CD14-positive monocyte (primary cell): ENCODE measurements at regions not wholly inside any gene's neighbourhood (a gene's known extent, or its start where the extent isn't known, plus 50 kb on each side); places are given as distances from the start of the nearest gene placed in this dataset.

Experiments
- DNase-seq, 3 donors: peaks; one replicate each; pipeline ENCODE4 v3.0.0-alpha.2; 2011 to 2022
- H2AFZ ChIP-seq: 2 replicates; pipeline ENCODE4 v1.6.0; 2012; ENCODE audit warnings: mild to moderate bottlenecking, low read depth, low read length, inconsistent platforms; ENCODE audit not compliant: insufficient read depth, poor library complexity, severe bottlenecking
- H3K27ac ChIP-seq, 2 donors: 1 replicate in 1 of 2; 2 replicates in 1 of 2; pipeline ENCODE4 v1.5.1; 2012 to 2013; ENCODE audit warnings: low read length in 2 of 2, control low read depth in 1 of 2, inconsistent platforms in 1 of 2, low read depth in 1 of 2, mild to moderate bottlenecking in 1 of 2
- H3K27me3 ChIP-seq, 2 donors: one replicate each; pipeline versions ENCODE4 v1.6.0 to v1.6.1; 2011 to 2013; ENCODE audit warnings: low read length in 2 of 2; ENCODE audit not compliant: control insufficient read depth in 2 of 2, insufficient read depth in 2 of 2
- H3K36me3 ChIP-seq, 2 donors: replicated peaks in 1 of 2; 1 replicate in 1 of 2; 2 replicates in 1 of 2; pipeline versions ENCODE4 v1.5.1 to v1.6.1; 2012 to 2013; ENCODE audit warnings: low read length in 2 of 2, control low read depth in 1 of 2, inconsistent platforms in 1 of 2, mild to moderate bottlenecking in 1 of 2; ENCODE audit not compliant: insufficient read depth in 2 of 2, control insufficient read depth in 1 of 2
- H3K4me1 ChIP-seq, 2 donors: 1 replicate in 1 of 2; 2 replicates in 1 of 2; pipeline versions ENCODE4 v1.5.1 to v1.6.1; 2012 to 2013; ENCODE audit warnings: low read length in 2 of 2, control low read depth in 1 of 2, inconsistent platforms in 1 of 2, mild to moderate bottlenecking in 1 of 2, moderate library complexity in 1 of 2; ENCODE audit not compliant: insufficient read depth in 2 of 2, control insufficient read depth in 1 of 2
- H3K4me2 ChIP-seq: replicated peaks from 2 replicates; pipeline ENCODE3; 2012; ENCODE audit warnings: low read length, moderate library complexity, mild to moderate bottlenecking; ENCODE audit not compliant: poor library complexity, severe bottlenecking; ENCODE audit errors: extremely low read depth
- H3K4me3 ChIP-seq, 3 experiments: fragments of 200-600 bp in 1 of 3; sonication (generic) in 1 of 3; replicated peaks in 1 of 3; 1 replicate in 2 of 3; 2 replicates in 1 of 3; pipeline ENCODE4 v1.5.1; 2011 to 2013; ENCODE audit warnings: low read length in 3 of 3, mild to moderate bottlenecking in 3 of 3, control low read depth in 2 of 3, low read depth in 2 of 3, inconsistent platforms in 1 of 3, moderate library complexity in 1 of 3
- H3K79me2 ChIP-seq: 2 replicates; pipeline ENCODE4 v1.6.0; 2012; ENCODE audit warnings: mild to moderate bottlenecking, control low read depth, inconsistent platforms, low read length, moderate library complexity; ENCODE audit not compliant: insufficient read depth
- H3K9ac ChIP-seq: 2 replicates; pipeline ENCODE4 v1.6.0; 2017; ENCODE audit warnings: low read length, mild to moderate bottlenecking; ENCODE audit not compliant: insufficient read depth, poor library complexity, severe bottlenecking
- H3K9me3 ChIP-seq, 2 donors: replicated peaks in 1 of 2; 1 replicate in 1 of 2; 2 replicates in 1 of 2; pipeline versions ENCODE4 v1.5.1 to v1.6.1; 2012 to 2013; ENCODE audit warnings: low read length in 2 of 2, control low read depth in 1 of 2; ENCODE audit not compliant: control insufficient read depth in 1 of 2, insufficient read depth in 1 of 2
- H4K20me1 ChIP-seq: 2 replicates; pipeline ENCODE4 v1.6.0; 2012; ENCODE audit warnings: mild to moderate bottlenecking, low read length, control low read depth, moderate library complexity; ENCODE audit not compliant: insufficient read depth
- H3K27ac Mint-ChIP-seq, 7 donors: one replicate each; pipeline ENCODE4 v1.8.0; 2020; ENCODE audit warnings: mild to moderate bottlenecking in 7 of 7, mixed read lengths in 7 of 7, moderate library complexity in 6 of 7, inconsistent platforms in 2 of 7
- H3K27me3 Mint-ChIP-seq, 3 donors: one replicate each; pipeline ENCODE4 v1.8.0; 2021 to 2022; ENCODE audit warnings: low read depth in 3 of 3, mild to moderate bottlenecking in 3 of 3, mixed read lengths in 3 of 3, moderate library complexity in 3 of 3, inconsistent platforms in 1 of 3
- H3K36me3 Mint-ChIP-seq, 2 donors: one replicate each; pipeline ENCODE4 v1.8.0; 2020; ENCODE audit warnings: mixed read lengths in 2 of 2, inconsistent platforms in 1 of 2, mild to moderate bottlenecking in 1 of 2
- H3K4me1 Mint-ChIP-seq: one replicate; pipeline ENCODE4 v1.8.0; 2020; ENCODE audit warnings: mild to moderate bottlenecking, mixed read lengths
- H3K4me3 Mint-ChIP-seq, 2 donors: one replicate each; pipeline ENCODE4 v1.8.0; 2020; ENCODE audit warnings: mild to moderate bottlenecking in 2 of 2, mixed read lengths in 2 of 2, moderate library complexity in 1 of 2
- H3K9me3 Mint-ChIP-seq, 7 donors: one replicate each; pipeline ENCODE4 v1.8.0; 2020 to 2022; ENCODE audit warnings: mixed read lengths in 7 of 7, mild to moderate bottlenecking in 6 of 7, moderate library complexity in 6 of 7, inconsistent platforms in 2 of 7
- WGBS: methylation state at CpG from one replicate; pipeline ENCODE4 v1.1.5; 2013; ENCODE audit warnings: missing lambda C conversion rate; ENCODE audit not compliant: insufficient coverage; 5-methylcytosine and 5-hydroxymethylcytosine counted together
- intact Hi-C, 2 donors: fragments of 100-400 bp; cut with micrococcal nuclease; formaldehyde crosslinking; loops; one replicate each; pipeline versions ENCODE4 v1.15.0 to v1.15.1; 2023
- TF ChIP-seq, protein P1 (sequence below): fragments of 200-600 bp; IDR thresholded peaks from one replicate; pipeline ENCODE4 v1.8.0; 2022; ENCODE audit warnings: antibody characterized with exemption, mild to moderate bottlenecking

DNA sequence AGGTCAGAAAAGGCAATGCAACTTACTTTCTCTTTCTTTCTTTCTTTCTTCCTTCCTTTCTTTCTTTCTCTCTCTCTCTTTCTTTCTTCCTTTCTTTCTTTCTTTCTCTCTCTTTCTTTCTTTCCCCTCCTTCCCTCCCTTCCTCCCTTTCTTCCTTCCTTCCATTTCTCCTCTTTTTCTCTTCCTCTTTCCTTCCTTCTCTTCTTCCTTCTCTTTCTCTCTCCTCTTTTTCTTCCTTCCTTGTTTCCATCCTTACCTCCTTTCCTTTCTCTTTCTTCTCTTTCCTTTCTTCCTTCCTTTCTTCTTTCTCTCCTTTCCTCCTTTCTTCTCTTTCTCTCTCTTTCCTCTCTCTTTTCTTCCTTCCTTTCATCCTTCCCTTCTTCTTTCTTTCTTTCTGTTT, 819.8 kb upstream of the SOX9 start:
- Mint-ChIP-seq H3K4me1 (no peaks in the 10 kb centered on the region), H3K4me3 (no peak overlapping the region), H3K9me3 (peaks cover 12 to 26% (median 19%) of the 10 kb centered on the region in 7 donors), H3K27me3 (peaks cover 0 to 2% (median 1%) of the 10 kb centered on the region in 3 donors), H3K27ac (peak overlapping the region in 1 of 7 donors; percentile 15), H3K36me3 (no peaks in the 10 kb centered on the region)
- Histone ChIP-seq H3K4me3 (no peak overlapping the region), H4K20me1 (no peaks in the 10 kb centered on the region), H3K9ac (no peak overlapping the region), H3K4me1 (no peaks in the 10 kb centered on the region), H3K36me3 (no peaks in the 10 kb centered on the region), H3K27me3 (no peaks in the 10 kb centered on the region), H3K27ac (no peak overlapping the region), H3K4me2 (no peak overlapping the region), H3K79me2 (no peaks in the 10 kb centered on the region), H2AFZ (no peak overlapping the region), H3K9me3 (peaks cover 11 to 13% of the 10 kb centered on the region in 2 donors)
- no peak for DNase-seq
- intact Hi-C loops: no loop called here
- TF ChIP-seq, protein P1, sequence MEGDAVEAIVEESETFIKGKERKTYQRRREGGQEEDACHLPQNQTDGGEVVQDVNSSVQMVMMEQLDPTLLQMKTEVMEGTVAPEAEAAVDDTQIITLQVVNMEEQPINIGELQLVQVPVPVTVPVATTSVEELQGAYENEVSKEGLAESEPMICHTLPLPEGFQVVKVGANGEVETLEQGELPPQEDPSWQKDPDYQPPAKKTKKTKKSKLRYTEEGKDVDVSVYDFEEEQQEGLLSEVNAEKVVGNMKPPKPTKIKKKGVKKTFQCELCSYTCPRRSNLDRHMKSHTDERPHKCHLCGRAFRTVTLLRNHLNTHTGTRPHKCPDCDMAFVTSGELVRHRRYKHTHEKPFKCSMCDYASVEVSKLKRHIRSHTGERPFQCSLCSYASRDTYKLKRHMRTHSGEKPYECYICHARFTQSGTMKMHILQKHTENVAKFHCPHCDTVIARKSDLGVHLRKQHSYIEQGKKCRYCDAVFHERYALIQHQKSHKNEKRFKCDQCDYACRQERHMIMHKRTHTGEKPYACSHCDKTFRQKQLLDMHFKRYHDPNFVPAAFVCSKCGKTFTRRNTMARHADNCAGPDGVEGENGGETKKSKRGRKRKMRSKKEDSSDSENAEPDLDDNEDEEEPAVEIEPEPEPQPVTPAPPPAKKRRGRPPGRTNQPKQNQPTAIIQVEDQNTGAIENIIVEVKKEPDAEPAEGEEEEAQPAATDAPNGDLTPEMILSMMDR: no peak

DNA sequence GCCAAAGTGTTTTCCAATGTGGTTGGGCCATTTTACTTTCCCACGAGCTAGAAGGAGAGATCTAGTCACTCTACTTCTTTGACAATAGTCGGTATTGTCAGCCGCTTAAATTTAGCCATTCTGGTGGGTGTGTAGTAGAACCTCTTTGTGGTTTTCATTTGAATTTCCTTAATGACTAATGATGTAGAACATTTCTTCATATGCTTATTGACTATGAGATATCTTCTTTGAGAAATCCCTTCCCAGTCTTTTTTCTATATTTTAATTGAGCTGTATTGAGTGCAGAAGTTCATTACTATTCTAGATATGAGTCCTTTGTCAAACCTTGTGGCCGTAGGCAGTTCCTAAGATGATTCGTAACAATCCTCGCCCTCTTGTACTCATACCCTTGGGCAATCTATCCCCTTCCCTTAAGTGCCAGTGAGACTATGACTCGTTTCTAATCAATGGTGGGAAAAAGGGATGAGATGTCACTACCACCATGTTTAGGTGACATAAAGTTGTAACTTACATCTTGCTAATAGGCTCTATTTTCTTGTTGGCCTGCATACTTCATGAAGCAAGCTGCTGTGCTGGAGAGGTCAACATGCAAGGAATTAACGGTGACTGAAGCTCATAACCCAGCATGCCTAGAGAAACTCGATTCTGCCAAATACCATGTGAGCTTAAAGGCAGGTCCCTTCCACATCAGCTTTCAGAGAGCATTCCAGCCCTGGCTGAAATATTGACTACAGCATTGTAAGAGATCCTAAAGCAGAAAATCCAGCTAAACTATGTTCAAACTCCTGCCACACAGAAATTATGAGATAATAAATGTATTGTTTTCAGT, 817.9 kb upstream of the SOX9 start:
- no peak for DNase-seq
- no peaks in the 10 kb centered on the region for H3K36me3 Mint-ChIP-seq
- H3K4me2 ChIP-seq: no peak overlapping the region
- H3K9ac ChIP-seq: no peak overlapping the region
- H4K20me1 ChIP-seq: no peaks in the 10 kb centered on the region
- no peaks in the 10 kb centered on the region for H3K4me1 Mint-ChIP-seq
- H3K4me3 ChIP-seq: no peak overlapping the region
- H3K27me3 ChIP-seq: no peaks in the 10 kb centered on the region
- intact Hi-C loops: no loop called here
- H3K36me3 ChIP-seq: no peaks in the 10 kb centered on the region
- H3K27ac ChIP-seq: no peak overlapping the region
- peaks cover 12 to 25% (median 18%) of the 10 kb centered on the region in 7 donors for H3K9me3 Mint-ChIP-seq
- H3K79me2 ChIP-seq: no peaks in the 10 kb centered on the region
- no peak overlapping the region for H3K27ac Mint-ChIP-seq
- peaks cover 11 to 13% of the 10 kb centered on the region in 2 donors for H3K9me3 ChIP-seq
- no peaks in the 10 kb centered on the region for H3K4me1 ChIP-seq
- H3K27me3 Mint-ChIP-seq: peaks cover 0 to 1% (median 0%) of the 10 kb centered on the region in 3 donors
- TF ChIP-seq, protein P1: no peak
- no peak overlapping the region for H2AFZ ChIP-seq
- H3K4me3 Mint-ChIP-seq: no peak overlapping the region
- WGBS: 94% methylated on average over 2 of the region's 9 CpGs
